RCC 7860 (cell line): ENCODE measurements at regions not wholly inside any gene's neighbourhood (a gene's known extent, or its start where the extent isn't known, plus 50 kb on each side); places are given as distances from the start of the nearest gene placed in this dataset.
"Not testable (repeated sequence)": the region's sequence is repeated elsewhere in the genome, so short reads cannot be mapped to it uniquely, and the experiment has no call there.

Experiments
- DNase-seq: peaks from one replicate; pipeline ENCODE4 v3.0.0-alpha.2; 2015; ENCODE audit warnings: low spot score
- FAIRE-seq: peaks from 2 replicates; lab custom pipeline; 2012; peaks lifted over from hg19 to GRCh38; lab: Jason Lieb, UNC

GRCh38 chr17:30590081-30590733 is 113.0 kb downstream of the GOSR1 start:
- FAIRE-seq = no peak
- no peak for DNase-seq

GRCh38 chr17:30589431-30589830 is 112.2 kb downstream of the GOSR1 start:
- FAIRE-seq (no peak), DNase-seq (no peak)

GRCh38 chr17:30588798-30589247 is 111.6 kb downstream of the GOSR1 start:
- FAIRE-seq (no peak), DNase-seq (no peak)

- FAIRE-seq (no peak), DNase-seq (peak; percentile 52)
These were observed 109.8 kb downstream of the GOSR1 start for GRCh38 chr17:30586818-30587595.

GRCh38 chr17:30584810-30585209 is 107.6 kb downstream of the GOSR1 start:
- DNase-seq = no peak
- no peak for FAIRE-seq

GRCh38 chr17:30580916-30581315 is 103.7 kb downstream of the GOSR1 start:
- DNase-seq (no peak), FAIRE-seq (no peak)

- no peak for FAIRE-seq
- no peak for DNase-seq
These were observed 102.6 kb downstream of the GOSR1 start for GRCh38 chr17:30579610-30580315.

- FAIRE-seq, DNase-seq: not testable (repeated sequence)
These were observed 101.0 kb downstream of the GOSR1 start for GRCh38 chr17:30578015-30578717.
